ENCODE measurements at regions not wholly inside any gene's neighbourhood (a gene's known extent, or its start where the extent isn't known, plus 50 kb on each side); places are given as distances from the start of the nearest gene placed in this dataset.
A peak's percentile ranks its signal among the peaks of the same experiment; 100 is the strongest.

DNA sequence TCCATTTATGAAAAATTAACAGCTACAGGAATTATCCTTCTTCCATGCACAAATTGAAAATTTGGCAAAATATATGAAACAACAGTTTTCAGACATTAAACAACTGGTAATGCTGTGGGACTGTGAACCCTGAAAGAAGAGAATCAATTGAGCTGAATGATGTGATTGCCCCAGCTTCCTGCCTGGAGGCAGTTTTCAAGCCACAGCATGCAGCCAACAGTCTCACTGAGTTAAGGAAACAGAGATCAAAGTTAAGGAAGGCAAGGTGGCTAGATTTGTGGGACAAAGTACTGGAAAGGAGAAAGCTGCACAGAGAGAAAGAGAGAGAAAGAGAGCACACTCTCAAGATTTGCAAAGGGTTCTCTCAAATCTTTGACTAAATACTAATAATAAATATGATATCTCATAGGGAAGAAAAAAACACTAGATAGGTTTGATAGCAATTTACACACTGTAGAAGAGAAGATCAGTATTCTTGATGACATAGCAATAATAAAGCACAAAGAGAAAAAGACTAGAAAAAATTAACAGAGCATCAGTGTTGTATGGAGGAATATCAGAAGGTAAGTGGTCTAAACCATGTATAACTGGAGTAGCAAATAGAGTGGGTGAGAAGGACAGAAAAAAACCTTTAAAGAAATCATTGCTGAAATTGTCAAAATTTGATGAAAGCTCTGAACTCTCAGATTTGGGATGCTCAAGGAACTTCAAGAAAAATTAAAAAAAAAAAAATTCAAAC lies 70.1 kb upstream of the CNKSR3 start:
- TF ChIP-seq EHF (CRISPR knock-in tag; IDR thresholded peaks at IDR 0.05) (no peak), KDM1A (IDR thresholded peaks at IDR 0.05; ENCODE audit: low read depth) (no peak), JUNB (IDR thresholded peaks at IDR 0.05) (no peak), MAFK (IDR thresholded peaks at IDR 0.05; ENCODE audit: partially characterized antibody) (peak; percentile 40), SMC3 (IDR thresholded peaks at IDR 0.05) (no peak), NFE2L2 (conservative IDR thresholded peaks at IDR 0.05; ENCODE audit: low read length) (no peak)
- Histone ChIP-seq H3K4me1 (no peaks in the 10 kb centered on the region), H3K27ac (no peak overlapping the region), H3K4me3 (no peak overlapping the region), H3K4me2 (no peak overlapping the region), H3K9me3 (no peaks in the 10 kb centered on the region)
- DNase-seq (ENCODE audit: low read depth in 1 of 2, low spot score in 1 of 2) = no peak
- no peak for ATAC-seq
- ChIA-PET POLR2A (no interaction called here), CTCF (no interaction called here)
- FAIRE-seq = no peak

DNA sequence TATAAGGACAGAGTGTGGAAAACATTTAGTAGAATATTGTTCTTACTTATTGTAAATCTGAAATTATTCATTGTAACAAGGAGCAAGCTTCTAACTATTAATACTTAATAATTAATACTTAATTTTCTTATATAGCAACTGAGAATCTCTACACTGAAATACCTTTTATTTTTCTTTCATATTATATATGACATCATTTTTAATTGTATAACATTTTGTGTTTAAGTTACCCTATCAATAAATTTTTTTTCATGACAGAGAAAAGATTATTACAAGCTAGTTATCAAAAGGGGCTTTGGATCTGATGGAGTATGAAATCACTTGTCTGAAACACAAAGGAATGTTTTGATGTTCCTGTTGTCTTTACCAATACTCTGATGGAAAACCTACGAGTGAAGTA lies 72.2 kb upstream of the CNKSR3 start:
- TF ChIP-seq, protein P1, sequence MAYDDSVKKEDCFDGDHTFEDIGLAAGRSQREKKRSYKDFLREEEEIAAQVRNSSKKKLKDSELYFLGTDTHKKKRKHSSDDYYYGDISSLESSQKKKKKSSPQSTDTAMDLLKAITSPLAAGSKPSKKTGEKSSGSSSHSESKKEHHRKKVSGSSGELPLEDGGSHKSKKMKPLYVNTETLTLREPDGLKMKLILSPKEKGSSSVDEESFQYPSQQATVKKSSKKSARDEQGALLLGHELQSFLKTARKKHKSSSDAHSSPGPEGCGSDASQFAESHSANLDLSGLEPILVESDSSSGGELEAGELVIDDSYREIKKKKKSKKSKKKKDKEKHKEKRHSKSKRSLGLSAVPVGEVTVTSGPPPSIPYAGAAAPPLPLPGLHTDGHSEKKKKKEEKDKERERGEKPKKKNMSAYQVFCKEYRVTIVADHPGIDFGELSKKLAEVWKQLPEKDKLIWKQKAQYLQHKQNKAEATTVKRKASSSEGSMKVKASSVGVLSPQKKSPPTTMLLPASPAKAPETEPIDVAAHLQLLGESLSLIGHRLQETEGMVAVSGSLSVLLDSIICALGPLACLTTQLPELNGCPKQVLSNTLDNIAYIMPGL (CRISPR knock-in tag; IDR thresholded peaks at IDR 0.05; ENCODE audit: borderline replicate concordance) = no peak
- TF ChIP-seq, protein P2, sequence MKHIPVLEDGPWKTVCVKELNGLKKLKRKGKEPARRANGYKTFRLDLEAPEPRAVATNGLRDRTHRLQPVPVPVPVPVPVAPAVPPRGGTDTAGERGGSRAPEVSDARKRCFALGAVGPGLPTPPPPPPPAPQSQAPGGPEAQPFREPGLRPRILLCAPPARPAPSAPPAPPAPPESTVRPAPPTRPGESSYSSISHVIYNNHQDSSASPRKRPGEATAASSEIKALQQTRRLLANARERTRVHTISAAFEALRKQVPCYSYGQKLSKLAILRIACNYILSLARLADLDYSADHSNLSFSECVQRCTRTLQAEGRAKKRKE (CRISPR knock-in tag; IDR thresholded peaks at IDR 0.05; ENCODE audit: low read depth) = no peak
- TF ChIP-seq, protein P3, sequence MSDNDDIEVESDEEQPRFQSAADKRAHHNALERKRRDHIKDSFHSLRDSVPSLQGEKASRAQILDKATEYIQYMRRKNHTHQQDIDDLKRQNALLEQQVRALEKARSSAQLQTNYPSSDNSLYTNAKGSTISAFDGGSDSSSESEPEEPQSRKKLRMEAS (IDR thresholded peaks at IDR 0.05) = no peak
- TF ChIP-seq FOSB (CRISPR knock-in tag; IDR thresholded peaks at IDR 0.05) = no peak
- no peak for TF ChIP-seq RARB (CRISPR knock-in tag; IDR thresholded peaks at IDR 0.05)
- no peak for TF ChIP-seq CBX2 (IDR thresholded peaks at IDR 0.05; ENCODE audit: borderline replicate concordance, low read depth)
- no peak for TF ChIP-seq KDM5A (IDR thresholded peaks at IDR 0.05)
- no peak for TF ChIP-seq JUNB (IDR thresholded peaks at IDR 0.05)
- no peak for TF ChIP-seq RCOR1 (IDR thresholded peaks at IDR 0.05; ENCODE audit: low read depth, low read length)
- no peak for TF ChIP-seq MAFK (IDR thresholded peaks at IDR 0.05; ENCODE audit: partially characterized antibody)
- no peak for TF ChIP-seq PHF8 (IDR thresholded peaks at IDR 0.05; ENCODE audit: borderline replicate concordance, low read depth)
- no peak for TF ChIP-seq ZFP36 (IDR thresholded peaks at IDR 0.05; ENCODE audit: borderline replicate concordance, partially characterized antibody)
- TF ChIP-seq NFE2L2 (conservative IDR thresholded peaks at IDR 0.05; ENCODE audit: low read length) = no peak
- TF ChIP-seq GATA3 (IDR thresholded peaks at IDR 0.05; ENCODE audit: borderline replicate concordance) = no peak
- no peak for TF ChIP-seq CEBPB (IDR thresholded peaks at IDR 0.05)
- no peak for TF ChIP-seq POLR2A (IDR thresholded peaks at IDR 0.05; ENCODE audit: low read length)
- TF ChIP-seq, protein P4, sequence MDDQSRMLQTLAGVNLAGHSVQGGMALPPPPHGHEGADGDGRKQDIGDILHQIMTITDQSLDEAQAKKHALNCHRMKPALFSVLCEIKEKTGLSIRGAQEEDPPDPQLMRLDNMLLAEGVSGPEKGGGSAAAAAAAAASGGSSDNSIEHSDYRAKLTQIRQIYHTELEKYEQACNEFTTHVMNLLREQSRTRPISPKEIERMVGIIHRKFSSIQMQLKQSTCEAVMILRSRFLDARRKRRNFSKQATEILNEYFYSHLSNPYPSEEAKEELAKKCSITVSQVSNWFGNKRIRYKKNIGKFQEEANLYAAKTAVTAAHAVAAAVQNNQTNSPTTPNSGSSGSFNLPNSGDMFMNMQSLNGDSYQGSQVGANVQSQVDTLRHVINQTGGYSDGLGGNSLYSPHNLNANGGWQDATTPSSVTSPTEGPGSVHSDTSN (IDR thresholded peaks at IDR 0.05) = no peak
- TF ChIP-seq, protein P5, sequence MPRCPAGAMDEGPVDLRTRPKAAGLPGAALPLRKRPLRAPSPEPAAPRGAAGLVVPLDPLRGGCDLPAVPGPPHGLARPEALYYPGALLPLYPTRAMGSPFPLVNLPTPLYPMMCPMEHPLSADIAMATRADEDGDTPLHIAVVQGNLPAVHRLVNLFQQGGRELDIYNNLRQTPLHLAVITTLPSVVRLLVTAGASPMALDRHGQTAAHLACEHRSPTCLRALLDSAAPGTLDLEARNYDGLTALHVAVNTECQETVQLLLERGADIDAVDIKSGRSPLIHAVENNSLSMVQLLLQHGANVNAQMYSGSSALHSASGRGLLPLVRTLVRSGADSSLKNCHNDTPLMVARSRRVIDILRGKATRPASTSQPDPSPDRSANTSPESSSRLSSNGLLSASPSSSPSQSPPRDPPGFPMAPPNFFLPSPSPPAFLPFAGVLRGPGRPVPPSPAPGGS (IDR thresholded peaks at IDR 0.05) = no peak
- no peak for ATAC-seq
- Histone ChIP-seq H3K9me3 (no peaks in the 10 kb centered on the region), H3K4me2 (no peak overlapping the region), H3K4me1 (no peaks in the 10 kb centered on the region), H3K27ac (no peak overlapping the region), H3K4me3 (no peak overlapping the region)
- ChIA-PET CTCF (interaction anchor here (0.8 kb wide), 1 partner anchor 93 kb away, joined by 4 read pairs; no protein-coding TSS in a partner anchor), POLR2A (no interaction called here)
- DNase-seq (ENCODE audit: low read depth in 1 of 2, low spot score in 1 of 2) = no peak
- 52% methylated on average over 1 of the region's 1 CpG for WGBS (ENCODE audit: missing lambda C conversion rate)
- no peak for FAIRE-seq

Measured in A549 (cell line).